ENCODE measurements at regions not wholly inside any gene's neighbourhood (a gene's known extent, or its start where the extent isn't known, plus 50 kb on each side); places are given as distances from the start of the nearest gene placed in this dataset.

- no peak for TF ChIP-seq ATF2 (IDR thresholded peaks at IDR 0.05; ENCODE audit: low read length)
- TF ChIP-seq CTCF (IDR thresholded peaks at IDR 0.05; ENCODE audit: control extremely low read depth in 1 of 3, insufficient read depth in 1 of 3, low read depth in 1 of 3, low read length in 3 of 3): no peak
- TF ChIP-seq BRCA1 (IDR thresholded peaks at IDR 0.05; ENCODE audit: low read depth, low read length): no peak
- TF ChIP-seq BCL11A (IDR thresholded peaks at IDR 0.05; ENCODE audit: low read depth in 2 of 2, low read length in 2 of 2): no peak
- TF ChIP-seq POLR2A (IDR thresholded peaks at IDR 0.05; ENCODE audit: control extremely low read depth in 1 of 2, low read depth in 2 of 2, low read length in 2 of 2): no peak
- TF ChIP-seq FOSL1 (IDR thresholded peaks at IDR 0.05; ENCODE audit: insufficient read depth, low read depth, low read length): no peak
- TF ChIP-seq EP300 (IDR thresholded peaks at IDR 0.05; ENCODE audit: borderline replicate concordance in 1 of 2, low read depth in 2 of 2, low read length in 2 of 2): no peak
- no peak for TF ChIP-seq TAF1 (IDR thresholded peaks at IDR 0.05; ENCODE audit: low read depth, low read length)
- TF ChIP-seq NRF1 (IDR thresholded peaks at IDR 0.05; ENCODE audit: low read depth, low read length): no peak
- TF ChIP-seq EZH2 (IDR thresholded peaks at IDR 0.05; ENCODE audit: low read depth, low read length, severe bottlenecking): no peak
- no peak for TF ChIP-seq TCF12 (IDR thresholded peaks at IDR 0.05; ENCODE audit: low read depth, low read length)
- no peak for TF ChIP-seq HDAC2 (IDR thresholded peaks at IDR 0.05; ENCODE audit: borderline replicate concordance in 1 of 2, low read depth in 2 of 2, low read length in 2 of 2)
- no peak for TF ChIP-seq NANOG (IDR thresholded peaks at IDR 0.05; ENCODE audit: insufficient read depth, low read depth, low read length, poor library complexity, severe bottlenecking)
Measured at GRCh38 chr4:162535121-162535520, 371.3 kb upstream of the FSTL5 start.

Measured in H1 (cell line).